D341Med (cell line): ENCODE measurements at regions not wholly inside any gene's neighbourhood (a gene's known extent, or its start where the extent isn't known, plus 50 kb on each side); places are given as distances from the start of the nearest gene placed in this dataset.

Experiments used
- DNase-seq: peaks from one replicate; pipeline ENCODE4 v3.0.0; 2012; ENCODE audit warnings: low spot score

- DNase-seq: no peak
Measured at GRCh38 chr14:42214981-42215491, 608.4 kb downstream of the LRFN5 start.

- DNase-seq: no peak
Measured at GRCh38 chr14:42200957-42201356, 594.3 kb downstream of the LRFN5 start.

- no peak for DNase-seq
Measured at GRCh38 chr14:42198010-42198409, 591.3 kb downstream of the LRFN5 start.

DNA sequence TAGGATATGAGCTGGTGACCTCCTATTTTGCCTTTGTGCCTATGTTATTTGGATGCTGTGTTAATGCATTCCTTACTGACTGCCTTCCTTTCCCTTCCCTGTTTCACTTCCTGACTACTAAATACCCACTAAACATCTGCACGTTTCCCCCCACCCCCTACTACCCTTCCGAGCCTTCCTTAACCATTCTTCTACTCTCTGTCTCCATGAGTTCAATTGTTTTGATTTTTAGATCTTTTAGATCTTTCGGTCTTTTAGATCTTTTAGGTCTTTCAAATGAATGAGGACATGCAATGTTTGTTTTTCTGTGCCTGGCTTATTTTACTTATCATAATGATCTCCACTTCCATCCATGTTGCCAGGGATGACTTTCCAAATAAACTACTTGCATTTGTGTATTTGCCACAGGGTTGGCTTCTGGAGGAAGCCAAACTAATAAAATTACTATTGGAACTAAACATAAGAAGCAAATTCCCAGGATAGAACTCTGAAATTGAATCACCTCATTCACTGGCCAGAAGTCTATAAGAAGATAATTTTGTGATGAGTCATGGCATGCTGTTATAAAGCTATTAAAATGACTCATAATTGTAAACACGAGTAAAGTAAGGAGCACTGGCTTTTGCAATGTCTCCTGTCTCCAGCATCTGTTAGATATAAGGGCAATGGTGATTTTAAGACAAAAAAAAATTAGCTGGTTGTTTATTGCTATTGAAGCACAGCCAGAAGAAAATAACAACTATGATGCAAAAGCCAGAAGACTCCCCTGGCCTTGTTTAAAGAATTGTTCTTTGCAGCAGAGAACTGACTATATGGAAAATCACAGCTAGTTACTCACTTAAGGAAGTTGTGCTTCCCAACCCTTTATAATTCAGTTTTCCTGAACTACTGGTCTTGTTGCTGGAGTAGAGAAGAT is 586.3 kb downstream of the LRFN5 start:
- no peak for DNase-seq

- no peak for DNase-seq
Measured at GRCh38 chr14:42190744-42191143, 584.1 kb downstream of the LRFN5 start.

- no peak for DNase-seq
Measured at GRCh38 chr14:42187846-42188245, 581.2 kb downstream of the LRFN5 start.

DNA sequence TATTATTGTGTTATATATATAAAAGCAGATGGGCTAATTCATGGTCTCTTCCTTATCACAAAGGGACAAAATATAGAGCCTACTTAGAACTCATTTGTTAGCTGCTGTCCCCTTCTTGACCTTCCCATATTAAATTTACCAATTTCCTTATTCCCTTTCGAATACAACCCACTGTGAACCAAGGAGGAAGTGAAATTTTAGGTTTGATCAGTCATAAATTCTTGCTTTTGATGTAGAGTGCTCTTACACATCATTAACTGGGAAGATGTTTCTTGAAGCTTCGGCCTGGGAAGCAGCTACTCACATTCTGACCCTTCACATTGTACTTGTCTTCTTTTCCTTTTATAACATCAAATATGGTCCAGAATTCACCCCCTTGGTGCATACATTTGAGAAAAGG is 579.0 kb downstream of the LRFN5 start:
- no peak for DNase-seq

GRCh38 chr14:42174357-42174756 is 567.7 kb downstream of the LRFN5 start:
- no peak for DNase-seq

GRCh38 chr14:42173206-42173605 is 566.5 kb downstream of the LRFN5 start:
- no peak for DNase-seq

DNA sequence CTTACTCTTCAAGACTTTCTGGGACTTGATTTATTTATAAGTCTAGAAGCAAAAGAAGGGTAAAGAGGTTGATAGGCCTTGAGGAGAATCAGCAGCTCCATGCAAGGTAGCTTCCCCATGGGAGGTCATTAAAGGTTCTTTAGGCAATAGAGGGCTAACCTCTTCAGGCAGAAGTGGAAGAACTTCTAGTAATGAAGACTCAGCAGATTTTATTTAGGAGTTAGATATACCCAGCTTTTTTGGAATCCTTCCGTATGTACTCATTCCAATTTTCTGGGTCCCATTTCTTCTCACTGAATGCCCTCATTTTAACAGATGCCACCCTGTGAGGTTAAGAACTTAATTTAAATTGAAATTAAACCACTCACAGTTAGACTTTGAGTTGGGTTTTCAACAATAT is 565.6 kb downstream of the LRFN5 start:
- no peak for DNase-seq

- DNase-seq: no peak
Measured at GRCh38 chr14:42163136-42163535, 556.5 kb downstream of the LRFN5 start.

DNA sequence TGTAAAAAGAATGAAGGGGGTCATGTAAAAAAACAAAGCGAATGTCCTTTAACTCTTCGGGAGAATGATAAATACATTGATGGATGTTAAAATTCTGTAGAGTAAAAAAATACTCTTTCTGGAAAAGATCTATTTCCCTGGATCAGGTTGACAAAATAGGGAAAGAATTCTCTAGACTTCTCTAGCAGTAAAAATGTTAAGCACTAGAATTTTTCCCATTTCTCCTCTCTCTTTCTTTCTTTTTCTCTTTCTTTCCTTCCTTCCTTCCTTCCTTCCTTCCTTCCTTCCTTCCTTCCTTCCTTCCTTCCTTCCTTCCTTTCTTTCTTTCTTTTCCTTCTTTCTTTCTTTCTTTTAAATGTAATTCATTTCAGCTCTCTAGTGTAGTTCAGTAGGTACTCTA is 552.5 kb downstream of the LRFN5 start:
- DNase-seq: no peak

DNA sequence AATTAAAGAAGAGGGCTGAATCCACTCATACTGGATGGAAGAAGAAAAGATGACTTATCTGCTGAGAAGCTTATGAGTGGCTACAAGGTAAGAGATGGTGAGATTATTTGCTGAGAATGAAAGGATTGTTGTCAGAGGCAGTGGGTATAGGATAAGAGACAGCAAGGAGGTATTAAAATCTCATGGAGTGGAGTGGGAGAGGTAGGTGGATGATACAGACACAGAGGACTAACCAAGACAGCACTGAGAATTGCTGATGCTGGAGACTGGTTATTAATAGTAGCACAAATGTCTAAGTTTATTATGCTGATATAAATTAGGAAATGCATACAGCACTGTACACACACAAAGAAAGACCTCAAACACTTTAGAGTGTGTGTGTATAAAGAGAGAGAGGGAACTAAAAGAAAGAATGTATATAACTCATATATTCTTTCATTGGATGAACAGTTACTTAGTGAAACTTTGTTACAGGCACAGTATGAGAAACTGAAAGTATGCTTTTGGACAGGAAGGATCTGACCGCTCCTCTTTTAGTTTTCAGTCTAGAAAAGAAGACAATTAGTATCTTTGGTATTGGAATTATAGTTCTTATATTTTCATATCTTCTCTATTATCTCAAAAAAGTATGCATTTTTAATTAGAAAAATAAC is 543.1 kb downstream of the LRFN5 start:
- DNase-seq: no peak

GRCh38 chr14:42145766-42146165 is 539.1 kb downstream of the LRFN5 start:
- DNase-seq: no peak

DNA sequence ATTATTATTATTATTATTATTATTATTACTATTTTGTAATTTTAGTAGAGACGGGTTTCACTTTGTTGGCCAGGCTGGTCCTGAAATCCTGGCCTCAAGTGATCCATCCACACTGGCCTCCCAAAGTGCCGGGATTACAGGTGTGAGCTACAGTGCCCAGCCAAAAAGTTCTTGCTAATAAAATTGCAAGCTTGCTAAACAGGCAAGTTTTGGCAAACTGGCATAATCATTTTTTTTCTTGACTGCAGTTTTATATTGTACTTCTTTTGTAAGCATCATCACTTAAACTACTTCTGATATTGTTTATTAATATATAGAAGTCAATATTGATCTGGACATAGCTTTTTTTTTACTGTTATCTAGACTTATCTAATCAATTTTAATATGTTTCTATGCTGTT is 536.4 kb downstream of the LRFN5 start:
- DNase-seq: no peak

DNA sequence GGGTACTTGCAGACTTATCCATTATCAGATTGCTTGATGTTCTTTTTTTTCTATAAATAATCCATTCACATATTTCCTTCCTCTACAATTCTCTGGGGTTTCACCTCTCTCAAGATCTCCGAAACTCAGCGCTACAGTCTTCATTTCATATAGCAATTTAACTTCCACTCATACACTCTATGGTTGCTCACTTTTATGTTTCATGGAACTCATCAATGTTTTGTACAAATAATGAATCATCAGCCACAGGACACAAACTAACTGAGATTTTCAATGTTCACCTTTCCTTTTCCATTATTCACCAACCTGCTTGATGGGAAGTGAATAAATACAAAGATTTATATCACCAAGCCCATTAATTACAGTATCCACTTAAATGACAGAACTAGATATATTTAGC is 534.7 kb downstream of the LRFN5 start:
- no peak for DNase-seq

- DNase-seq: no peak
Measured at GRCh38 chr14:42140831-42141279, 534.2 kb downstream of the LRFN5 start.

GRCh38 chr14:42140001-42140400 is 533.3 kb downstream of the LRFN5 start:
- no peak for DNase-seq

GRCh38 chr14:42138406-42138805 is 531.7 kb downstream of the LRFN5 start:
- DNase-seq: no peak

DNA sequence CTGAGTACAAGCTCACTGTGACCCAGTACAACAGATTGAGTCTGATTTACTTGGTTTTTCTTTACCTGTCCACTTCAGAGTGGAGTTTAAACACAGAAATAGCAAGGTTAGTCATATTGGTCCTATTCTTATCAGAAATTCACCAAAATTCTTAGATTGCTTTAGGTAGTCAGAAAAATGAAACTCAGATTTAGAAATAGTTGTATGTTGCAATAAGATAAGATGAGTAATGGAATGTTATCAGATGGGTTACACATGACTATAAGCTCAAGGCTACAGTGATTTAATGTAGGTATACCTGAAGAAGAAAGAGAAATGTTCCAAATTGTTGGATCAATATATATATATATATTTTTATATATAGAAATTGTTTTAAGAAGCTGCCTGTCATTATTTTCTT is 524.1 kb downstream of the LRFN5 start:
- DNase-seq: no peak

- DNase-seq: no peak
Measured at GRCh38 chr14:42123526-42123925, 516.9 kb downstream of the LRFN5 start.

DNA sequence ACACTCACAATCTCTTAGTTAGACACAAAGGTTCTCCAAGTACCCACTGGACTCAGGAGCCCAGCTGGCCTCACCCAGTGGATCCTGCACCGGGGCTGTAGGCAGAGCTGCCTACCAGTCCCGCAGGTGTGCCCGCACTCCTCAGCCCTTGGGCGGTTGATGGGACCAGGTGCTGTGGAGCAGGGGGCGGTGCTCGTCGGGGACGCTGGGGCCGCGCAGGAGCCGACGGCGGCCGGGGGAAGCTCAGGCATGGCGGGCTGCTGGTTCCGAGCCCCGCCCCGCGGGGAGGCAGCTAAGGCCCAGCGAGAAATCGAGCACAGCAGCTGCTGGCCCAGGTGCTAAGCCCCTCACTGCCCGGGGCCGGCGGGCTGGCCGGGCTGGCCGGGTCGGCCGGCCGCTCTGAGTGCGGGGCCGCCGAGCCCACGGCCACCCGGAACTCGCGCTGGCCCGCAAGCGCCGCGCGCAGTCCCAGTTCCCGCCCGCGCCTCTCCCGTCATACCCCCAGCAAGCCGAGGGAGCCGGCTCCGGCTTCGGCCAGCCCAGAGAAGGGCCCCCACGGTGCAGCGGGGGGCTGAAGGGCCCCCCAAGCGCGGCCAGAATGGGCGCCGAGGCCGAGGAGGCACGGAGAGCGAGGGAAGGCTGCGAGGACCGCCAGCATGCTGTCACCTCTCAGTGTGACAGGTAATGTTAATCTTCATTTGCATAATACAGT is 506.8 kb downstream of the LRFN5 start:
- no peak for DNase-seq

DNA sequence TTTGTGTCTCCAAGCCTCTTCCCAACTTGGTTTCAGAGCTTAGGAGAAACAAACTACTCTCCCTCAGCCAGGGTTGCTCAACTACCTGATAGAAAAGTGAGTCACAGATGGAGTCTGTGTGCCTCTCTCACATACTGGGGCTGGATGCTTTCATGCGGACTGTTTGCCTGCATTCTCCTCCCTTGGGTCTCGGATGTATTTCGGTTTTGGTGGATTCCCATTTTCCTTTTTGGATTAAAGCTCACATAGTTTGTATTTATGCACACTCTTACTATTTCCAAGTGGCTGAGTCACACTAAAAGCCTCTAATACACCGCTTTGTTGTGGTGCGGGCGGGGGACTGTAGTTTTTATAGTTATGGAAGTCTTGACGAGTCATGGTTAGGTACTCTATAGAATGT is 505.4 kb downstream of the LRFN5 start:
- DNase-seq: no peak
